GM23338 (cell line): ENCODE measurements at regions not wholly inside any gene's neighbourhood (a gene's known extent, or its start where the extent isn't known, plus 50 kb on each side); places are given as distances from the start of the nearest gene placed in this dataset.

Experiments used
- ATAC-seq: fragments of 200-7000 bp; cut with Tn5 transposase; 3 replicates; pipeline ENCODE4 v1.9.1; 2020
- DNase-seq: peaks from one replicate; pipeline ENCODE4 v3.0.0-alpha.2; 2015; ENCODE audit warnings: low spot score
- H2AFZ ChIP-seq: fragments of 200-600 bp; sonication (generic); 2 replicates; pipeline ENCODE4 v1.8.0; 2016; ENCODE audit warnings: antibody characterized with exemption, mild to moderate bottlenecking, moderate library complexity
- H3F3A ChIP-seq: fragments of 200-600 bp; sonication (generic); replicated peaks from 2 replicates; pipeline ENCODE4 v1.8.0; 2017; ENCODE audit warnings: antibody characterized with exemption, mixed run types, low read depth
- H3K27ac ChIP-seq: fragments of 200-600 bp; sonication (generic); 2 replicates; pipeline ENCODE4 v1.6.1; 2016; ENCODE audit warnings: low read depth
- H3K27me3 ChIP-seq: fragments of 200-600 bp; sonication (generic); 2 replicates; pipeline ENCODE4 v1.8.0; 2016; ENCODE audit warnings: mild to moderate bottlenecking, mixed run types, moderate library complexity; ENCODE audit not compliant: insufficient read depth
- H3K36me3 ChIP-seq: fragments of 200-600 bp; sonication (generic); 2 replicates; pipeline ENCODE4 v1.8.0; 2016; ENCODE audit warnings: mild to moderate bottlenecking; ENCODE audit not compliant: insufficient read depth
- H3K4me1 ChIP-seq: fragments of 200-600 bp; sonication (generic); 2 replicates; pipeline ENCODE4 v1.8.0; 2016; ENCODE audit warnings: mild to moderate bottlenecking, moderate library complexity; ENCODE audit not compliant: insufficient read depth
- H3K4me2 ChIP-seq: fragments of 200-600 bp; sonication (generic); 2 replicates; pipeline ENCODE4 v1.7.1; 2017; ENCODE audit warnings: mixed run types
- H3K4me3 ChIP-seq: fragments of 200-600 bp; sonication (generic); 2 replicates; pipeline ENCODE4 v1.6.1; 2016; ENCODE audit warnings: mixed run types
- H3K79me2 ChIP-seq: fragments of 200-600 bp; sonication (generic); replicated peaks from 2 replicates; pipeline ENCODE4 v1.8.0; 2017; ENCODE audit warnings: mild to moderate bottlenecking; ENCODE audit not compliant: insufficient read depth
- H3K9me2 ChIP-seq: fragments of 200-600 bp; sonication (generic); 2 replicates; pipeline ENCODE4 v1.8.0; 2017; ENCODE audit not compliant: insufficient read depth
- H4K20me1 ChIP-seq: fragments of 200-600 bp; sonication (generic); replicated peaks from 2 replicates; pipeline ENCODE4 v1.8.0; 2017; ENCODE audit warnings: mild to moderate bottlenecking; ENCODE audit not compliant: insufficient read depth
- H3K27ac Mint-ChIP-seq: 2 replicates; pipeline ENCODE4 v1.8.0; 2020; ENCODE audit warnings: inconsistent platforms, mild to moderate bottlenecking, moderate library complexity, mixed read lengths
- H3K27me3 Mint-ChIP-seq: 3 replicates; pipeline ENCODE4 v1.8.0; 2022; ENCODE audit warnings: low read depth, mild to moderate bottlenecking, moderate library complexity, mixed read lengths, inconsistent platforms; ENCODE audit not compliant: insufficient read depth, poor library complexity
- H3K36me3 Mint-ChIP-seq: 3 replicates; pipeline ENCODE4 v1.8.0; 2021; ENCODE audit warnings: low read depth, mild to moderate bottlenecking, inconsistent platforms, moderate library complexity, mixed read lengths
- H3K4me1 Mint-ChIP-seq: 3 replicates; pipeline ENCODE4 v1.8.0; 2020; ENCODE audit warnings: mild to moderate bottlenecking, inconsistent platforms, mixed read lengths
- H3K4me3 Mint-ChIP-seq: 3 replicates; pipeline ENCODE4 v1.8.0; 2021; ENCODE audit warnings: moderate library complexity, mild to moderate bottlenecking, inconsistent platforms, mixed read lengths
- H3K9me3 Mint-ChIP-seq: 3 replicates; pipeline ENCODE4 v1.8.0; 2020; ENCODE audit warnings: moderate library complexity, mild to moderate bottlenecking, inconsistent platforms, mixed read lengths
- CTCF ChIP-seq, 2 experiments: fragments of 200-600 bp in 1 of 2; sonication (generic) in 1 of 2; conservative IDR thresholded peaks; 2 replicates each; pipeline versions ENCODE4 v1.5.1 to v1.6.1; 2016 to 2017; ENCODE audit warnings: antibody characterized with exemption in 2 of 2, low read depth in 2 of 2, mild to moderate bottlenecking in 2 of 2, moderate library complexity in 1 of 2
- EZH2 ChIP-seq: fragments of 200-600 bp; sonication (generic); IDR thresholded peaks from one replicate; pipeline ENCODE4 v1.8.0; 2017; ENCODE audit warnings: antibody characterized with exemption, mild to moderate bottlenecking, low read depth; ENCODE audit not compliant: unreplicated experiment
- JUNB ChIP-seq: IDR thresholded peaks from one replicate; pipeline ENCODE4 v1.6.1; 2016; ENCODE audit warnings: antibody characterized with exemption; ENCODE audit not compliant: unreplicated experiment
- STAT1 ChIP-seq: IDR thresholded peaks from one replicate; pipeline ENCODE4 v1.6.1; 2016; ENCODE audit warnings: antibody characterized with exemption; ENCODE audit not compliant: unreplicated experiment
- ZNF114 ChIP-seq: fragments of 250-450 bp; sonication (Bioruptor Pico); IDR thresholded peaks from 2 replicates; pipeline ENCODE4 v1.5.0; 2020; ENCODE audit warnings: mild to moderate bottlenecking, moderate library complexity
- TF ChIP-seq, protein P1 (sequence below): IDR thresholded peaks from one replicate; pipeline ENCODE4 v1.6.1; 2018; ENCODE audit warnings: antibody characterized with exemption; ENCODE audit not compliant: unreplicated experiment
- TF ChIP-seq, protein P2 (sequence below): IDR thresholded peaks from 2 replicates; pipeline ENCODE4 v1.6.1; 2016; ENCODE audit warnings: antibody characterized with exemption

DNA sequence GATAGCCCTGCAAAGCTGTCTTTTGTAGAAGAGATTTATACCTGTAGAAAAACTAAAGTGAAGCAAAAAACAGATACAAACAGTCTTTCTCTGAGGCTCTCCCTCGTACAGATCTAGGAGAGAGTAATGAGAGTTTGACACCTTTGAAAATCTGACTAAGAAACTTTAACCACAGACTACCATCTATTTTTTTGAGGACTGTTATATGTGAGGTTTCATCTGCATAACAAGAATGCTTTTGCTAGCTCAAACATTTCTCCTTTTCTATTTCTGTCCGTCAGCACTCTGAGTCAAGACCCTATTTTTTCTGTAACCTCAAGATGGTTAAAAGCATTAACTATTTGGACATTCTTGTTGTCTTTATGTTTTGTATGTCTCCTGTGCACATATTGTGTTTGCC, 193.0 kb downstream of the BTBD3 start:
- H3F3A ChIP-seq: no peaks in the 10 kb centered on the region
- H3K79me2 ChIP-seq: no peaks in the 10 kb centered on the region
- H3K27me3 ChIP-seq: no peaks in the 10 kb centered on the region
- H3K27ac ChIP-seq: no peak overlapping the region
- no peak for DNase-seq
- Mint-ChIP-seq H3K27me3 (peaks cover 2% of the 10 kb centered on the region), H3K36me3 (no peaks in the 10 kb centered on the region), H3K9me3 (peaks cover 3% of the 10 kb centered on the region; the same call in 1 of the 3 replicates), H3K4me1 (0 out of 3 replicates have a peak, but pooled peaks cover 4% of the 10 kb centered on the region), H3K27ac (no peak overlapping the region), H3K4me3 (no peak overlapping the region)
- H4K20me1 ChIP-seq: no peaks in the 10 kb centered on the region
- H3K9me2 ChIP-seq: no peaks in the 10 kb centered on the region
- H2AFZ ChIP-seq: no peak overlapping the region
- no peak for ATAC-seq
- H3K4me2 ChIP-seq: no peak overlapping the region
- no peaks in the 10 kb centered on the region for H3K4me1 ChIP-seq
- no peak overlapping the region for H3K4me3 ChIP-seq
- H3K36me3 ChIP-seq: no peaks in the 10 kb centered on the region
- TF ChIP-seq EZH2 (no peak), JUNB (no peak), CTCF (conservative IDR thresholded peaks at IDR 0.05; ENCODE audit: low read depth in 2 of 2) (no peak), ZNF114 (CRISPR knock-in tag) (no peak), STAT1 (no peak)
- TF ChIP-seq, protein P1, sequence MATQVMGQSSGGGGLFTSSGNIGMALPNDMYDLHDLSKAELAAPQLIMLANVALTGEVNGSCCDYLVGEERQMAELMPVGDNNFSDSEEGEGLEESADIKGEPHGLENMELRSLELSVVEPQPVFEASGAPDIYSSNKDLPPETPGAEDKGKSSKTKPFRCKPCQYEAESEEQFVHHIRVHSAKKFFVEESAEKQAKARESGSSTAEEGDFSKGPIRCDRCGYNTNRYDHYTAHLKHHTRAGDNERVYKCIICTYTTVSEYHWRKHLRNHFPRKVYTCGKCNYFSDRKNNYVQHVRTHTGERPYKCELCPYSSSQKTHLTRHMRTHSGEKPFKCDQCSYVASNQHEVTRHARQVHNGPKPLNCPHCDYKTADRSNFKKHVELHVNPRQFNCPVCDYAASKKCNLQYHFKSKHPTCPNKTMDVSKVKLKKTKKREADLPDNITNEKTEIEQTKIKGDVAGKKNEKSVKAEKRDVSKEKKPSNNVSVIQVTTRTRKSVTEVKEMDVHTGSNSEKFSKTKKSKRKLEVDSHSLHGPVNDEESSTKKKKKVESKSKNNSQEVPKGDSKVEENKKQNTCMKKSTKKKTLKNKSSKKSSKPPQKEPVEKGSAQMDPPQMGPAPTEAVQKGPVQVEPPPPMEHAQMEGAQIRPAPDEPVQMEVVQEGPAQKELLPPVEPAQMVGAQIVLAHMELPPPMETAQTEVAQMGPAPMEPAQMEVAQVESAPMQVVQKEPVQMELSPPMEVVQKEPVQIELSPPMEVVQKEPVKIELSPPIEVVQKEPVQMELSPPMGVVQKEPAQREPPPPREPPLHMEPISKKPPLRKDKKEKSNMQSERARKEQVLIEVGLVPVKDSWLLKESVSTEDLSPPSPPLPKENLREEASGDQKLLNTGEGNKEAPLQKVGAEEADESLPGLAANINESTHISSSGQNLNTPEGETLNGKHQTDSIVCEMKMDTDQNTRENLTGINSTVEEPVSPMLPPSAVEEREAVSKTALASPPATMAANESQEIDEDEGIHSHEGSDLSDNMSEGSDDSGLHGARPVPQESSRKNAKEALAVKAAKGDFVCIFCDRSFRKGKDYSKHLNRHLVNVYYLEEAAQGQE: no peak
- TF ChIP-seq, protein P2, sequence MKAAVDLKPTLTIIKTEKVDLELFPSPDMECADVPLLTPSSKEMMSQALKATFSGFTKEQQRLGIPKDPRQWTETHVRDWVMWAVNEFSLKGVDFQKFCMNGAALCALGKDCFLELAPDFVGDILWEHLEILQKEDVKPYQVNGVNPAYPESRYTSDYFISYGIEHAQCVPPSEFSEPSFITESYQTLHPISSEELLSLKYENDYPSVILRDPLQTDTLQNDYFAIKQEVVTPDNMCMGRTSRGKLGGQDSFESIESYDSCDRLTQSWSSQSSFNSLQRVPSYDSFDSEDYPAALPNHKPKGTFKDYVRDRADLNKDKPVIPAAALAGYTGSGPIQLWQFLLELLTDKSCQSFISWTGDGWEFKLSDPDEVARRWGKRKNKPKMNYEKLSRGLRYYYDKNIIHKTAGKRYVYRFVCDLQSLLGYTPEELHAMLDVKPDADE: no peak

GRCh38 chr20:12111431-12112088, 193.9 kb downstream of the BTBD3 start:
- Mint-ChIP-seq H3K4me1 (0 out of 3 replicates have a peak, but pooled peaks cover 4% of the 10 kb centered on the region), H3K36me3 (no peaks in the 10 kb centered on the region), H3K4me3 (no peak overlapping the region), H3K27ac (no peak overlapping the region), H3K27me3 (peaks cover 2% of the 10 kb centered on the region), H3K9me3 (peaks cover 3% of the 10 kb centered on the region; the same call in 1 of the 3 replicates)
- Histone ChIP-seq H3K27ac (no peak overlapping the region), H3F3A (no peaks in the 10 kb centered on the region), H3K4me2 (no peak overlapping the region), H3K79me2 (no peaks in the 10 kb centered on the region), H2AFZ (no peak overlapping the region), H3K4me1 (no peaks in the 10 kb centered on the region), H3K4me3 (no peak overlapping the region), H3K9me2 (no peaks in the 10 kb centered on the region), H3K27me3 (no peaks in the 10 kb centered on the region), H4K20me1 (no peaks in the 10 kb centered on the region), H3K36me3 (no peaks in the 10 kb centered on the region)
- DNase-seq: no peak
- no peak for ATAC-seq
- no peak for TF ChIP-seq CTCF (conservative IDR thresholded peaks at IDR 0.05; ENCODE audit: low read depth in 2 of 2)
